ENCODE measurements at regions not wholly inside any gene's neighbourhood (a gene's known extent, or its start where the extent isn't known, plus 50 kb on each side); places are given as distances from the start of the nearest gene placed in this dataset.

DNA sequence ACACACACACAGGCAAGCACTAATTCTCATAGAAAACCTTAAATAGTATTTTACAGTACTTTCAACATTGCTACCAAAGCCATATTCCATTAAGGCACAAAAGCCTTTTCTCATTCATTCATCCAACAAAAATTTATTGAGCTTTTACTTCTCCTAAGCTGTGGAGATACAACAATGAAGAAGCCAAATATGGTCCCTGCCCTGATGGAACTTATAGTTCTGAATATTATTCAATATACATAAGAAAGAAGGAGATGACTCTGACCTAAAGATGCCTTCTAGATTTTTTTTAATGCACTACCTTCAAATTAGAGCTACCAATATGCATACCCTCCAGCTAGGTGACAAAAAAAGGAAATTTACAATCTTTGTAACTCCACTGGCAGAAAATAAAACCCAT lies 90.0 kb upstream of the WDR44 start:
- intact Hi-C loops (cut with DNase I; ENCODE audit: low total_unique reads) = no loop called here
- Histone ChIP-seq H3K27ac (no peak overlapping the region), H3K36me3 (no peaks in the 10 kb centered on the region), H3K4me3 (no peak overlapping the region), H3K4me1 (no peaks in the 10 kb centered on the region), H3K9me3 (no peaks in the 10 kb centered on the region), H3K27me3 (no peaks in the 10 kb centered on the region)
- no peak for DNase-seq
- ATAC-seq = no peak
- in situ Hi-C loops (cut with MboI; ENCODE audit: low sequenced_read_pairs in 4 of 4) = no loop called here
- TF ChIP-seq, protein P1, sequence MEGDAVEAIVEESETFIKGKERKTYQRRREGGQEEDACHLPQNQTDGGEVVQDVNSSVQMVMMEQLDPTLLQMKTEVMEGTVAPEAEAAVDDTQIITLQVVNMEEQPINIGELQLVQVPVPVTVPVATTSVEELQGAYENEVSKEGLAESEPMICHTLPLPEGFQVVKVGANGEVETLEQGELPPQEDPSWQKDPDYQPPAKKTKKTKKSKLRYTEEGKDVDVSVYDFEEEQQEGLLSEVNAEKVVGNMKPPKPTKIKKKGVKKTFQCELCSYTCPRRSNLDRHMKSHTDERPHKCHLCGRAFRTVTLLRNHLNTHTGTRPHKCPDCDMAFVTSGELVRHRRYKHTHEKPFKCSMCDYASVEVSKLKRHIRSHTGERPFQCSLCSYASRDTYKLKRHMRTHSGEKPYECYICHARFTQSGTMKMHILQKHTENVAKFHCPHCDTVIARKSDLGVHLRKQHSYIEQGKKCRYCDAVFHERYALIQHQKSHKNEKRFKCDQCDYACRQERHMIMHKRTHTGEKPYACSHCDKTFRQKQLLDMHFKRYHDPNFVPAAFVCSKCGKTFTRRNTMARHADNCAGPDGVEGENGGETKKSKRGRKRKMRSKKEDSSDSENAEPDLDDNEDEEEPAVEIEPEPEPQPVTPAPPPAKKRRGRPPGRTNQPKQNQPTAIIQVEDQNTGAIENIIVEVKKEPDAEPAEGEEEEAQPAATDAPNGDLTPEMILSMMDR (IDR thresholded peaks at IDR 0.05 in 4 of 5, conservative IDR thresholded peaks at IDR 0.05 in 1 of 5) = no peak
- TF ChIP-seq POLR2A (IDR thresholded peaks at IDR 0.05) = no peak

DNA sequence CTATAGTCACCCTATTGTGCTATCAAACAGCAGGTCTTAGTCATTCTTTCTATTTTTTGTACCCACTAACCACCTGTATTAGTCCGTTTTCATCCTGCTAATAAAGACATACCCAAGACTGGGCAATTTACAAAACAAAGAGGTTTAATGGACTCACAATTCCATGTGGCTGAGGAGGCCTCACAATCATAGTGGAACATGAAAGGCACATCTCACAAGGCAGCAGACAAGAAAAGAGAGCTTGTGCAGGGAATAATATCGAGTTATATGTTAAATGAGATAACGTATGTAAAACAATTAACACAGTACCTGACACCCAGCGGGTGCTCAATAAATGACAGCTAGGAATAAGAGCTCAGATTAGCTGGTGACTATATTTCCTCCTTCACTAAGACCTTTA lies 88.1 kb upstream of the WDR44 start:
- Histone ChIP-seq H3K27ac (no peak overlapping the region), H3K4me3 (no peak overlapping the region), H3K36me3 (no peaks in the 10 kb centered on the region), H3K4me1 (no peaks in the 10 kb centered on the region), H3K27me3 (no peaks in the 10 kb centered on the region), H3K9me3 (no peaks in the 10 kb centered on the region)
- in situ Hi-C loops (cut with MboI; ENCODE audit: low sequenced_read_pairs in 4 of 4) = no loop called here
- intact Hi-C loops (cut with DNase I; ENCODE audit: low total_unique reads) = no loop called here
- DNase-seq (no peak), ATAC-seq (no peak)
- no peak for TF ChIP-seq POLR2A (IDR thresholded peaks at IDR 0.05)
- TF ChIP-seq, protein P1 (IDR thresholded peaks at IDR 0.05 in 4 of 5, conservative IDR thresholded peaks at IDR 0.05 in 1 of 5) = no peak

DNA sequence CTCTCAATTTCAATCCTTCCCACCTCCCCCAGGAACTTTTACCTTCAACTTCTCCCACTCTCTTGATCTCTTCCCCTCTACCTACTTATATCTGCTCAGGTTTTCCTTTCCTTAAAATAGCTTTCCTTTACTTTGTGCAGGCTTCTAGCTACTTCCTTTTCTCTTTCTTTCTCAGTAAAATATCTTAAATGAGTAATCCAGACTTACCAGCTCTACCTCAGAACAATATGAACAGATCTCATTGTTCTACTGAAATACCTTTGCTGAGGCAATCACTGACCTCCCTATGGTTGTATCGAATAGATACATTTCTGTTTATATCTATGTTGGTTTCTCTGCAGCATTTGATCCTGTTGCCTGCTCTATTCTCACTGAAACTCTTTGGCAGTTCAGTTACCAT lies 86.7 kb upstream of the WDR44 start:
- H3K4me3 ChIP-seq = no peak overlapping the region
- intact Hi-C loops (cut with DNase I; ENCODE audit: low total_unique reads) = no loop called here
- H3K27me3 ChIP-seq = no peaks in the 10 kb centered on the region
- ATAC-seq (no peak), DNase-seq (no peak)
- H3K36me3 ChIP-seq = no peaks in the 10 kb centered on the region
- no peaks in the 10 kb centered on the region for H3K4me1 ChIP-seq
- no peak overlapping the region for H3K27ac ChIP-seq
- no peaks in the 10 kb centered on the region for H3K9me3 ChIP-seq
- in situ Hi-C loops (cut with MboI; ENCODE audit: low sequenced_read_pairs in 4 of 4) = no loop called here
- TF ChIP-seq, protein P1 (IDR thresholded peaks at IDR 0.05 in 4 of 5, conservative IDR thresholded peaks at IDR 0.05 in 1 of 5) = no peak
- TF ChIP-seq POLR2A (IDR thresholded peaks at IDR 0.05) = no peak

DNA sequence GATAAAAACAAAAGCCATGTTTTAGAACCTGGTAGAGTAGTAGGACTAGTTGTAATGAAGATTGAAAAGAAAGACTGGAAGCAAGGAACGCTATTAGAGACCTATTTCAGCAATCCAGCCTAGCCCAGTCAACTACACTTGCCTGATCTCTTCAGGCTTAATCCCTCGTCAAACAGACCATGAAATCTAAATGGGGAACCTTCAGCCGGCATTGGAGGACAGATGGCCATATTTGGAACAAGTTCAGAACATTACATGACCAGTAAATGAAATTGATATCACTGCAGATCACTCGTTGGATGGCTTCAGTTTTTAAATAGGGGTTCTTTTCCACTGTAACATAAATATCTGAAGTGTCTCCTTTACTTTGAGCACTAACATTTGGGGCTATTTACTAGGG lies 84.8 kb upstream of the WDR44 start:
- no peak overlapping the region for H3K27ac ChIP-seq
- ATAC-seq = no peak
- H3K4me3 ChIP-seq = no peak overlapping the region
- no peaks in the 10 kb centered on the region for H3K4me1 ChIP-seq
- intact Hi-C loops (cut with DNase I; ENCODE audit: low total_unique reads) = no loop called here
- no peaks in the 10 kb centered on the region for H3K36me3 ChIP-seq
- TF ChIP-seq, protein P1 (IDR thresholded peaks at IDR 0.05 in 4 of 5, conservative IDR thresholded peaks at IDR 0.05 in 1 of 5) = no peak
- no peak for TF ChIP-seq POLR2A (IDR thresholded peaks at IDR 0.05)
- in situ Hi-C loops (cut with MboI; ENCODE audit: low sequenced_read_pairs in 4 of 4) = no loop called here
- H3K9me3 ChIP-seq = no peaks in the 10 kb centered on the region
- H3K27me3 ChIP-seq = no peaks in the 10 kb centered on the region
- DNase-seq = no peak

DNA sequence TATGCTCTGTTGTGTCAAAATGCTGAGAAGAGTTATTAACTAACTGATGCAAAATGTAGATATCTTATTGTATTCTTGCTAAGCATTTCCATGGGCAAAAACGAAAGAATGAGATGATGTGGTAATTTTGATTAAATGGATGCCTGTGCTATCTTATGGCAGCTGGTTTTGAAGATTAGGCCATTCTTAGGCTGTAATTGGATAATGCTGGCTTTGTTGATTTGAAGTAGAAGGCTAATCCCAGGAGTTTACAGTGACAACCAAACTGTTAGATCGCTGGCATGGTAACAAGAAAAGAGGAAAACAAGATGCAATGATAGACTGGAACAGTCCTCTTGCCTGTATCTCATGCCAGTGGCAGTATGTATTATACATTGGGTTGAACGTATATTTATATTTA lies 74.1 kb upstream of the WDR44 start:
- ATAC-seq (no peak), DNase-seq (no peak)

More for the DNA sequence above, 74.1 kb upstream of the WDR44 start:
- H3K4me3 ChIP-seq = no peak overlapping the region
- H3K9me3 ChIP-seq = no peaks in the 10 kb centered on the region
- in situ Hi-C loops (cut with MboI; ENCODE audit: low sequenced_read_pairs in 4 of 4) = no loop called here
- no peaks in the 10 kb centered on the region for H3K36me3 ChIP-seq
- no peak overlapping the region for H3K27ac ChIP-seq
- no peaks in the 10 kb centered on the region for H3K27me3 ChIP-seq
- H3K4me1 ChIP-seq = no peaks in the 10 kb centered on the region
- intact Hi-C loops (cut with DNase I; ENCODE audit: low total_unique reads) = no loop called here
- TF ChIP-seq POLR2A (IDR thresholded peaks at IDR 0.05) = no peak
- TF ChIP-seq, protein P1 (IDR thresholded peaks at IDR 0.05 in 4 of 5, conservative IDR thresholded peaks at IDR 0.05 in 1 of 5) = no peak
